ENCODE measurements at regions not wholly inside any gene's neighbourhood (a gene's known extent, or its start where the extent isn't known, plus 50 kb on each side); places are given as distances from the start of the nearest gene placed in this dataset.

DNA sequence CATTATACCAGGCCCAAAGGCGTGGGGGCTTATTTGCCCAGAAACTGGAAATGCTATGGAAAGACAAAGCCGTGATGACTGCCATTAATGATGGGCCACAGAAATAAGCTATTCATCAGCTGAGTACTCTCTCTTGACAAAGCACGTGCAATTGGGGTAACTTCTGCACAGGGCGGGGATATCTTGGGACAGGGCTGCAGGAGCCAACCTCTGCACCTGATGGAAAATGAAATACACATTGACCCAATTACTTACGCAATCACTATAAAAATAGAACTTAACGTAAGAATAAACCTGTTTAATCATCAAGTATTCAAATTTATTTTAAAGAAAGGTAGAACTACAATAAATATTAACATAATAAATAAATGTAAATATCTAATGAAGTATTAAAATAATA is 180.1 kb upstream of the NTF3 start:
- Histone ChIP-seq H3K4me1 (ENCODE audit: insufficient read depth) (no peaks in the 10 kb centered on the region), H3K9me3 (ENCODE audit: low read depth) (no peaks in the 10 kb centered on the region), H3K4me3 (no peak overlapping the region), H3K27me3 (no peaks in the 10 kb centered on the region), H3K27ac (no peak overlapping the region), H4K20me1 (ENCODE audit: insufficient read depth, poor library complexity, severe bottlenecking) (no peaks in the 10 kb centered on the region), H2AFZ (no peak overlapping the region), H3K79me2 (no peaks in the 10 kb centered on the region), H3K4me2 (no peak overlapping the region), H3K9me2 (replicated peaks; ENCODE audit: insufficient read depth) (no peaks in the 10 kb centered on the region), H3K36me3 (replicated peaks; ENCODE audit: insufficient read depth, low read depth) (no peaks in the 10 kb centered on the region)
- DNase-seq (ENCODE audit: low spot score) = no peak
- TF ChIP-seq EZH2phosphoT487 (IDR thresholded peaks at IDR 0.05; ENCODE audit: low read depth, severe bottlenecking, unreplicated experiment) = no peak
- TF ChIP-seq, protein P1, sequence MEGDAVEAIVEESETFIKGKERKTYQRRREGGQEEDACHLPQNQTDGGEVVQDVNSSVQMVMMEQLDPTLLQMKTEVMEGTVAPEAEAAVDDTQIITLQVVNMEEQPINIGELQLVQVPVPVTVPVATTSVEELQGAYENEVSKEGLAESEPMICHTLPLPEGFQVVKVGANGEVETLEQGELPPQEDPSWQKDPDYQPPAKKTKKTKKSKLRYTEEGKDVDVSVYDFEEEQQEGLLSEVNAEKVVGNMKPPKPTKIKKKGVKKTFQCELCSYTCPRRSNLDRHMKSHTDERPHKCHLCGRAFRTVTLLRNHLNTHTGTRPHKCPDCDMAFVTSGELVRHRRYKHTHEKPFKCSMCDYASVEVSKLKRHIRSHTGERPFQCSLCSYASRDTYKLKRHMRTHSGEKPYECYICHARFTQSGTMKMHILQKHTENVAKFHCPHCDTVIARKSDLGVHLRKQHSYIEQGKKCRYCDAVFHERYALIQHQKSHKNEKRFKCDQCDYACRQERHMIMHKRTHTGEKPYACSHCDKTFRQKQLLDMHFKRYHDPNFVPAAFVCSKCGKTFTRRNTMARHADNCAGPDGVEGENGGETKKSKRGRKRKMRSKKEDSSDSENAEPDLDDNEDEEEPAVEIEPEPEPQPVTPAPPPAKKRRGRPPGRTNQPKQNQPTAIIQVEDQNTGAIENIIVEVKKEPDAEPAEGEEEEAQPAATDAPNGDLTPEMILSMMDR (IDR thresholded peaks at IDR 0.05; ENCODE audit: poor library complexity) = no peak
- no peak for TF ChIP-seq EZH2 (IDR thresholded peaks at IDR 0.05; ENCODE audit: borderline replicate concordance)
- WGBS (ENCODE audit: low lambda C conversion rate, missing lambda C conversion rate) = 88% methylated on average over 6 of the region's 6 CpGs

DNA sequence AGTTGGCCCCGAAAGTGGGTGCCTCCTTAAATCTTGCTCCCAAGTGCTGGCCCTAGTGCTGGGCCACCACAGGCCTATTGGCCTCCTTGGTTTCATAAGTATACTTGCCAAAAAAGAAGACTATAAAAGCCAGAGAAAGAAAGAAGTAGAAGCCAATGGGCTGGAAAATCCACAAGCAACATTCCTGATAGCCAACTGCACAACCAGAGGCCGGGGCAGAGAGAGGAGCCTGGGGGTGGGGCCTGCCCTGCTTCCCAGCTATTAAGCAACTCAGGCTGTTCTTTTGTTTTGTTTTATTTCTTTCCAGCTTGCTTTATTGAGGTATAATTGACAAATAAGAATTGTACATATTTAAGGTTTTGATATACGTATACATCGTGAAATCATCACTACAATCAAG is 177.2 kb upstream of the NTF3 start:
- Histone ChIP-seq H3K36me3 (replicated peaks; ENCODE audit: insufficient read depth, low read depth) (no peaks in the 10 kb centered on the region), H3K27ac (no peak overlapping the region), H4K20me1 (ENCODE audit: insufficient read depth, poor library complexity, severe bottlenecking) (no peaks in the 10 kb centered on the region), H3K4me2 (no peak overlapping the region), H3K4me3 (no peak overlapping the region), H3K79me2 (no peaks in the 10 kb centered on the region), H3K9me2 (replicated peaks; ENCODE audit: insufficient read depth) (no peaks in the 10 kb centered on the region), H3K9me3 (ENCODE audit: low read depth) (no peaks in the 10 kb centered on the region), H2AFZ (no peak overlapping the region), H3K4me1 (ENCODE audit: insufficient read depth) (peaks cover 22% of the 10 kb centered on the region), H3K27me3 (no peaks in the 10 kb centered on the region)
- TF ChIP-seq EZH2 (IDR thresholded peaks at IDR 0.05; ENCODE audit: borderline replicate concordance) = no peak
- no peak for TF ChIP-seq EZH2phosphoT487 (IDR thresholded peaks at IDR 0.05; ENCODE audit: low read depth, severe bottlenecking, unreplicated experiment)
- TF ChIP-seq, protein P1 (IDR thresholded peaks at IDR 0.05; ENCODE audit: poor library complexity) = no peak
- no peak for DNase-seq (ENCODE audit: low spot score)
- 86% methylated on average over 4 of the region's 4 CpGs for WGBS (ENCODE audit: low lambda C conversion rate, missing lambda C conversion rate)

DNA sequence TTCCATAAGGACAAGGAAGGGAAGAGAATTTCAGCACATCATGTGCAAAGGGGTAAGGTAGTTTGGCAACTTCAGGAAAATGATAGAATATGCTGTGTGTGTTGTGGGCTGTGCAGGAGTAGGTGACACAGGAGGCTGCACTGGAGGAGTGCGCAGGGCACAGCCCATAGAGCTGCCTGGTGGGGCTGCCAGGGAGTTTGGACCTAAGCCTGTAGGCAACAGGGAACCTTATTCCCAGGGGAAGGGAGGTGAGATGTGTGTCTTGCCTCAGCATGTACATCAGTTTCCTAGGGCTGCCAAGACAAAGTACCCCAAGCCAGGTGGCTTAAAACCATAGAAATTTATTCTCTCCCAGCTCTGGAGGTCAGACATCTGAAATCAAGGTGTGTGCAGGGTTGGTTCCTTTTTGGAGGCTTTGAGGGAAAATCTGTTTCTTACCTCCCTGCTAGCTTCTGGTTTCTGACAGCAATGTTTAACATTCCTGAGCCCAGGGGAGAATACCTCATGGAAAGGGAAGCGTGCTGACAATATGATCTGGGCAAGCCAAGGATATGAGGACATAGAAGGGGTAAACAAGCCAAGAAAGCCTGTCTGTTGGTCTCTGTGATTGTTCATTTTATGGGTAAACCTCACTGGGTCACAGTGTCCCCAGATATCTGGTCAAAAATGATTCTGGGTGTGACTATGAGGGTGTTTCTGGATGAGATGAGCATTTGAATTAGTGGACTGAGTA is 174.0 kb upstream of the NTF3 start:
- H2AFZ ChIP-seq = no peak overlapping the region
- H3K9me3 ChIP-seq (ENCODE audit: low read depth) = no peaks in the 10 kb centered on the region
- DNase-seq (ENCODE audit: low spot score) = no peak
- WGBS (ENCODE audit: low lambda C conversion rate, missing lambda C conversion rate) = 79% methylated on average over 2 of the region's 2 CpGs
- H4K20me1 ChIP-seq (ENCODE audit: insufficient read depth, poor library complexity, severe bottlenecking) = no peaks in the 10 kb centered on the region
- no peak overlapping the region for H3K4me2 ChIP-seq
- no peaks in the 10 kb centered on the region for H3K79me2 ChIP-seq
- no peaks in the 10 kb centered on the region for H3K27me3 ChIP-seq
- H3K36me3 ChIP-seq (replicated peaks; ENCODE audit: insufficient read depth, low read depth) = no peaks in the 10 kb centered on the region
- H3K4me3 ChIP-seq = no peak overlapping the region
- peak overlapping the region; percentile 87 for H3K27ac ChIP-seq
- TF ChIP-seq EZH2phosphoT487 (IDR thresholded peaks at IDR 0.05; ENCODE audit: low read depth, severe bottlenecking, unreplicated experiment) (no peak), EZH2 (IDR thresholded peaks at IDR 0.05; ENCODE audit: borderline replicate concordance) (no peak)
- TF ChIP-seq, protein P1 (IDR thresholded peaks at IDR 0.05; ENCODE audit: poor library complexity) = no peak
- H3K9me2 ChIP-seq (replicated peaks; ENCODE audit: insufficient read depth) = no peaks in the 10 kb centered on the region
- peaks cover 39% of the 10 kb centered on the region for H3K4me1 ChIP-seq (ENCODE audit: insufficient read depth)
